K562 (cell line): ENCODE measurements at regions not wholly inside any gene's neighbourhood (a gene's known extent, or its start where the extent isn't known, plus 50 kb on each side); places are given as distances from the start of the nearest gene placed in this dataset.

Source experiments
- ATAC-seq: fragments of 200-7000 bp; cut with Tn5 transposase; 3 replicates; pipeline ENCODE4 v1.9.1; 2020; ENCODE audit warnings: moderate library complexity
- BruUV-seq: library from RNA; stranded (reverse); fragments of 400-500 nt; replicated peaks from 2 replicates; lab custom pipeline; 2021; lab: Mats Ljungman, UMichigan
- CTCF ChIA-PET: fragments of 300-600 bp; formaldehyde crosslinking; extraction: SDS; loops from one replicate; lab custom pipeline; 2021; ENCODE audit warnings: low intra/inter-chr PET ratio; lab: Yijun Ruan, JAX
- POLR2A ChIA-PET: fragments of 300-600, 350-650 bp; sonication (Branson Sonifier 250); formaldehyde crosslinking; extraction: SDS; loops from one replicate; lab custom pipeline; 2021; ENCODE audit warnings: antibody characterized with exemption, inconsistent platforms; lab: Yijun Ruan, JAX
- DNase-seq, 4 experiments: peaks; one replicate each; pipeline versions ENCODE4 v3.0.0 to v3.0.0-alpha.2; 2011 to 2018; ENCODE audit warnings: low spot score in 3 of 4, mixed read lengths in 3 of 4; ENCODE audit errors: extremely low read depth in 1 of 4
- FAIRE-seq: peaks from 2 replicates; lab custom pipeline; 2011; peaks lifted over from hg19 to GRCh38; lab: Jason Lieb, UNC
- H2AFZ ChIP-seq: 2 replicates; pipeline ENCODE4 v1.6.0; 2011; ENCODE audit warnings: low read depth, low read length, control low read depth, inconsistent platforms
- H3K27ac ChIP-seq: fragments of 200-600 bp; 3 replicates; pipeline ENCODE4 v1.8.0; 2011; ENCODE audit warnings: low read depth, mild to moderate bottlenecking, control low read depth, inconsistent platforms, low read length, moderate library complexity, mixed read lengths; ENCODE audit errors: extremely low read depth
- H3K27me3 ChIP-seq, 2 experiments: fragments of 300-600 bp in 1 of 2; 2 replicates in 1 of 2; 3 replicates in 1 of 2; pipeline versions ENCODE4 v1.6.0 to v1.8.0; 2011; ENCODE audit warnings: inconsistent platforms in 2 of 2, low read length in 2 of 2, mild to moderate bottlenecking in 1 of 2, mixed read lengths in 1 of 2, moderate library complexity in 1 of 2; ENCODE audit not compliant: control insufficient read depth in 2 of 2, insufficient read depth in 2 of 2
- H3K36me3 ChIP-seq: fragments of 300-600 bp; 3 replicates; pipeline ENCODE4 v1.8.0; 2011; ENCODE audit warnings: mild to moderate bottlenecking, low read length, inconsistent platforms; ENCODE audit not compliant: control insufficient read depth, insufficient read depth
- H3K4me1 ChIP-seq, 2 experiments: fragments of 200-600 bp in 1 of 2; replicated peaks in 1 of 2; 2 replicates in 1 of 2; 3 replicates in 1 of 2; pipeline versions ENCODE4 v1.5.1 to v1.8.0; 2011; ENCODE audit warnings: inconsistent platforms in 2 of 2, low read length in 2 of 2, mild to moderate bottlenecking in 1 of 2, mixed read lengths in 1 of 2, moderate library complexity in 1 of 2; ENCODE audit not compliant: control insufficient read depth in 2 of 2, insufficient read depth in 2 of 2
- H3K4me2 ChIP-seq: 2 replicates; pipeline ENCODE4 v1.6.1; 2011; ENCODE audit warnings: low read length, control low read depth, inconsistent platforms, mixed read lengths; ENCODE audit not compliant: insufficient read depth
- H3K4me3 ChIP-seq: fragments of 200-600 bp; sonication (generic), shearing (Covaris generic); 2 replicates; pipeline ENCODE4 v1.5.1; 2016; ENCODE audit warnings: control low read depth, inconsistent platforms
- H3K79me2 ChIP-seq: fragments of 200-600 bp; 3 replicates; pipeline ENCODE4 v1.8.0; 2011; ENCODE audit warnings: low read length, inconsistent platforms; ENCODE audit not compliant: control insufficient read depth, insufficient read depth
- H3K9ac ChIP-seq, 2 experiments: 2 replicates each; pipeline versions ENCODE4 v1.6.0 to v1.6.1; 2011; ENCODE audit warnings: low read depth in 2 of 2, low read length in 2 of 2, control low read depth in 1 of 2, inconsistent platforms in 1 of 2, mild to moderate bottlenecking in 1 of 2, mixed read lengths in 1 of 2; ENCODE audit not compliant: insufficient read depth in 1 of 2
- H3K9me1 ChIP-seq: one replicate; pipeline ENCODE4 v1.6.0; 2011; ENCODE audit warnings: inconsistent platforms, mild to moderate bottlenecking, low read length, moderate library complexity; ENCODE audit not compliant: control insufficient read depth, insufficient read depth
- H3K9me3 ChIP-seq: replicated peaks from 2 replicates; pipeline ENCODE4 v1.5.1; 2011; ENCODE audit warnings: low read depth, low read length, inconsistent platforms; ENCODE audit not compliant: control insufficient read depth, insufficient read depth
- H4K20me1 ChIP-seq: replicated peaks from 2 replicates; pipeline ENCODE4 v1.6.1; 2011; ENCODE audit warnings: low read length, inconsistent platforms, mixed read lengths; ENCODE audit not compliant: control insufficient read depth, insufficient read depth
- CBX2 ChIP-seq: fragments of 200-600 bp; sonication (generic); IDR thresholded peaks from one replicate; pipeline ENCODE4 v1.6.1; 2012; ENCODE audit warnings: mild to moderate bottlenecking, low read length, inconsistent platforms; ENCODE audit not compliant: insufficient read depth, poor library complexity, severe bottlenecking
- ESRRB ChIP-seq: fragments of 250-450 bp; sonication (Bioruptor Pico); IDR thresholded peaks from 2 replicates; pipeline ENCODE4 v1.5.0; 2020; ENCODE audit warnings: mild to moderate bottlenecking, moderate library complexity, borderline replicate concordance
- GATA2 ChIP-seq: sonication (generic); formaldehyde crosslinking; IDR thresholded peaks from 2 replicates; pipeline ENCODE4 v1.4.0; 2020; ENCODE audit warnings: mild to moderate bottlenecking, missing genetic modification reagents
- MGA ChIP-seq: fragments of 450-650 bp; IDR thresholded peaks from 2 replicates; pipeline ENCODE4 v1.6.1; 2016; ENCODE audit warnings: mild to moderate bottlenecking, moderate library complexity
- ZBTB1 ChIP-seq: sonication (generic); formaldehyde crosslinking; IDR thresholded peaks from 2 replicates; pipeline ENCODE4 v1.8.1; 2023; ENCODE audit warnings: missing genetic modification reagents, low read depth, mild to moderate bottlenecking, borderline replicate concordance
- whole genome bisulfite sequencing: fragments of 100-300 bp; shearing (Covaris generic); methylation state at CpG from one replicate; pipeline ENCODE4 v1.1.6; 2016; ENCODE audit warnings: low coverage, mixed read lengths; ENCODE audit not compliant: insufficient coverage; ENCODE audit errors: missing lambda C conversion rate; 5-methylcytosine and 5-hydroxymethylcytosine counted together
- in situ Hi-C: fragments of 300-500 bp; cut with MboI; formaldehyde crosslinking; loops from 4 replicates; pipeline ENCODE4 v1.15.0; 2018; ENCODE audit warnings: inconsistent platforms, mixed read lengths
- intact Hi-C: fragments of 100-400 bp; cut with micrococcal nuclease; formaldehyde crosslinking; loops from 2 replicates; pipeline ENCODE4 v1.14.2; 2022

GRCh38 chr13:58235454-58235853, 603.9 kb downstream of the PCDH17 start:
- no peaks in the 10 kb centered on the region for H3K79me2 ChIP-seq
- H3K4me3 ChIP-seq: no peak overlapping the region
- DNase-seq: no peak
- no peak overlapping the region for H3K4me2 ChIP-seq
- H3K9me3 ChIP-seq: no peaks in the 10 kb centered on the region
- no peaks in the 10 kb centered on the region for H3K9me1 ChIP-seq
- POLR2A ChIA-PET: no interaction called here
- H2AFZ ChIP-seq: no peak overlapping the region
- no peak overlapping the region for H3K27ac ChIP-seq
- no peak for FAIRE-seq
- in situ Hi-C loops: no loop called here
- no peak for TF ChIP-seq CBX2
- no peak for TF ChIP-seq GATA2 (CRISPR knock-in tag)
- no peak for TF ChIP-seq MGA
- TF ChIP-seq ZBTB1 (CRISPR knock-in tag): no peak
- TF ChIP-seq ESRRB: no peak
- TF ChIP-seq, all 486 proteins: peak for 0
- WGBS: 0% methylated on average over 4 of the region's 4 CpGs
- BruUV-seq: no TSS peak
- CTCF ChIA-PET: no interaction called here
- Histone ChIP-seq H4K20me1 (no peaks in the 10 kb centered on the region), H3K9ac (no peak overlapping the region), H3K36me3 (no peaks in the 10 kb centered on the region), H3K27me3 (no peaks in the 10 kb centered on the region), H3K4me1 (no peaks in the 10 kb centered on the region)
- no peak for ATAC-seq
- intact Hi-C loops: no loop called here
